GM18951 (cell line): ENCODE measurements at regions not wholly inside any gene's neighbourhood (a gene's known extent, or its start where the extent isn't known, plus 50 kb on each side); places are given as distances from the start of the nearest gene placed in this dataset.
"Not testable (repeated sequence)": the region's sequence is repeated elsewhere in the genome, so short reads cannot be mapped to it uniquely, and the experiment has no call there.

Source experiments
- POLR2A ChIP-seq: IDR thresholded peaks from 4 replicates; pipeline ENCODE4 v1.6.1; 2011; ENCODE audit warnings: mild to moderate bottlenecking; ENCODE audit not compliant: insufficient read length, insufficient read depth; ENCODE audit errors: extremely low read depth
- in situ Hi-C: fragments of 300-500 bp; cut with MboI; formaldehyde crosslinking; loops from one replicate; pipeline ENCODE4 v1.12.0; 2022; ENCODE audit warnings: low sequenced_read_pairs, mixed read lengths, inconsistent platforms; ENCODE audit not compliant: unreplicated experiment

DNA sequence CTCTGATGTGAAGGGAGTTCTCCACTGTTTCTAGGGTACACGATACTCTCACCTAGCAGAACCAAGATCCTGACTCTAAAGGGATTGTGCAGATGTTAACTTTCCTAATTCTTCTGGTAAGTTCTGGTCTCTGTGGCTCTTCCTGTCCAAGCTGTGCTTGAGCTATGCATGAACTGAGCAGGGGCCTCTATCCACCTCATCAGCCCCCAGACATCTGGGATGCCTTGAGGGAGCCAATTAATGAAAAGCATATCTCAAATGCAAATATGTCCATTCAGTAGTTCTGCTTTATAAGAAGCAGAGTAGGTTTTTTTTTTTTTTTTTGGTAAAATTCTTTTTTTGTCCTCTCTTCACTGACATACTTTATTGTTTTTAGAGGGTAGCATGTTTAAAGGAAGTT is 89.6 kb downstream of the POLR2M start:
- no peak for TF ChIP-seq POLR2A
- in situ Hi-C loops: no loop called here

DNA sequence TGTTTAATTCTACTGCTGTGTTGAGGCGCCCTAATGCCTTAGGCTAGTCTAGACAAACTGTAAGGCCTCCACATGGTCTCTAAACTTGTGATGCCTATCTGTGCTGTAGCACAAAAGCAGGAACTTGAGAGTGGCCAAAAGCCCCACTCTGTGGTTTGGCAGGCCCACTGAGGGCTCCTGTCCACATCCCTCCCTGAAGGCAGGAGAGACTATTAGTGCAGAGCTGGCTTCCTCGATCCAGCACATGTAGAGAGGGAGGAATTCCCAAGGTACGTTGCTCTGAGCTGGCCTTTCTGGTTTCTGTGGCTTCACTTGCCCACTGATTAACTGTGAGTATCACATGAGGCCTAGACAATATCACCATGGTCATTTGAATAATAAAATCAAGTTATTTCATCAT is 90.6 kb downstream of the POLR2M start:
- in situ Hi-C loops: no loop called here
- no peak for TF ChIP-seq POLR2A

DNA sequence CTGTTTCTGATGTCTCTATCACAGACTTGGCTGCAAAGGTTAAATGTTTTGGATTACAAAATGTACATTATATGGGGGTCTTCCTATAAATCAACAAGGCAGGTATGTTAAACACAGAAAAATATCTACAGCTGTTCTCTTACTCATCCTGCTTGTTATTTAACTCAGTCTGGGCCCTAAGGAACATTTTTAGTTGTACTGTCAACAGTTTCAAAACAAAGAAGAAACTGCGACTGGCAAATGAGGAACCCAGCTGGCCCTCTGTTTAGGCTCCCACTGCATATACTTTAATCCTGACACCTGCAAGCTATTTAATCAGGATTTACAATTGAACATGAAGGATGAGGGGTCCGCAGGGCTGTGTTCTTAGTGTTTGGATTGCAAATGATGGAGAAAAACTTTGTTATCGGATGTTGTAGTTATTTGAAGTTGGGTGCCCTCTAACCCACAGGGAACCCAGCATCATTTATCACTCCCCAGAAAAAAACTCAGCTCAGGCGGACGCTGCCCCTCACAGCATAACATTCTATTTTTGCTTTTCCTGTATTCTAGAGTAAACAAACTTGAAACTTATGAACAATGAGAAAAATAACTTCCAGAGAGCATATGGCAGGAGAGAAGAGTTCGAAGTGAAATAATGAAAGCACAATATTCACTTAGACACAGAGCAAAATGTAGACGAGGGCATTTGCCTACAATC is 91.2 kb downstream of the POLR2M start:
- in situ Hi-C loops: no loop called here
- no peak for TF ChIP-seq POLR2A

DNA sequence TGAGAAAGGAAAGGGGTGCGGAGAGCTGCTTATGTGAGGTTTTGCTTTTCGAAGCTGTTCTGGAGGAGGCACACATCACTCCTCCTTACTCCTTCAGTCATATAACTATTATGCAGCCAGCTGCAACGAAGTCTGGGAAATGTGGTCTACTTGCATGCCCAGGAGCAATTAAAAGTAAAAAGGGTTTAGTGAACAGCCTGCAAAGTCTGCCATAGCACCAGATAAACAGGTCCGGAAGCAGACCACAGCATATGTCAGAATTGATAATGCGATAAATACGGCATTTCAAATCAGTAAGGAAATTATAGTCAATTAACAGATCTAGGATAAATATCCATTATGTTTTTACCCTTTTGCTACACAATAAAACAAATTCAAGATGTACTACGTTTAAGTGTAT is 99.5 kb downstream of the POLR2M start:
- TF ChIP-seq POLR2A: no peak
- in situ Hi-C loops: no loop called here

DNA sequence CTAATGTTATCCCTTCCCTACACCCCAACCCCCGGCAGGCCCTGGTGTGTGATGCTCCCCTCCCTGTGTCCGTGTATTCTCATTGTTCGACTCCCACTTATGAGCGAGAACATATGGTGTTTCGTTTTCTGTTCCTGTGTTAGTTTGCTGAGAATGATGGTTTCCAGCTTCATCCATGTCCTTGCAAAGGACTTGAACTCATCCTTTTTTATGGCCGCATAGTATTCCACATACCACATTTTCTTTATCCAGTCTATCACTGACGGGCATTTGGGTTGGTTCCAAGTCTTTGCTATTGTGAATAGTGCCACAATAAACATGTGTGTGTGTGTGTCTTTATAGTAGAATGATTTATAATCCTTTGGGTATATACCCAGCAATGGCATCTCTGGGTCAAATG is 102.8 kb downstream of the POLR2M start:
- in situ Hi-C loops: not testable (repeated sequence)

DNA sequence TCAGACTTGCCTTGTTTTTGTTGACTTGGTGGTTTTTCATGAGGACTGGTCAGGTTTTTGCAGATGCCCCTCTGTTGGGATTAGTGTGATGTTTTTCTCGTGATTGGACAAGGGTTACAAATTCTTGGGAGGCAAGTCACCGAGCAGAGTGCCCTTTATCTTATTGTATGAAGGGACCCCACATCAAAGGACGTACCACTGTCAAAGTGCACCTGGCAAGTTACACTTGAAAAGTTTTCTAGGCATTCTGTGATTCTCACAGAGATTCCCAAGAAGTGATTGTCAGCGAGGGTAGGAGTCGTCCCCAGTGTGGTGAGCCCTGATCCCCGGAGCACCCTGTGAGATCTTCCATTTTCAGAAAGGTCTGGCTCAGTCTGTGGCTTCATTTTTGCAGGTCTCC is 110.1 kb downstream of the POLR2M start:
- no peak for TF ChIP-seq POLR2A
- in situ Hi-C loops: no loop called here

DNA sequence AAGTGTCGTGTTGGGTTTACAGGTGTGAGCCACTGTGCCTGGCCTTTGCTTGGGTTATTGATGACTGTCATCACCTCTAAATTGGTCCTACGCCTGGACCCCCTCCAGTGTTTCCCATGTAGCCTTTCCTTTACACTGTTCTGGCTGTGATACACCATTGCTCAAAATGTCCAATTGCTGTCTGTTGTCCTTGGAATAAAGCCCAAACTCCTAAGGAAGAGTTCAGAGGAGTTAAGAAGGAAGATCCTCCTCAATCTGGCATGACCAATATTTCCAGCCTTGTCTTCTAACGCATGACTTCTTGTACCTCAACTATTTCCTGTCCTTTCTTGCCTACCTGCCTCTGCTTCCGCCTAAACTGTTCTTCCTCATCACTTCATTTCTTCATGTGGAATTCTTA is 113.1 kb downstream of the POLR2M start:
- TF ChIP-seq POLR2A: no peak
- in situ Hi-C loops: no loop called here

DNA sequence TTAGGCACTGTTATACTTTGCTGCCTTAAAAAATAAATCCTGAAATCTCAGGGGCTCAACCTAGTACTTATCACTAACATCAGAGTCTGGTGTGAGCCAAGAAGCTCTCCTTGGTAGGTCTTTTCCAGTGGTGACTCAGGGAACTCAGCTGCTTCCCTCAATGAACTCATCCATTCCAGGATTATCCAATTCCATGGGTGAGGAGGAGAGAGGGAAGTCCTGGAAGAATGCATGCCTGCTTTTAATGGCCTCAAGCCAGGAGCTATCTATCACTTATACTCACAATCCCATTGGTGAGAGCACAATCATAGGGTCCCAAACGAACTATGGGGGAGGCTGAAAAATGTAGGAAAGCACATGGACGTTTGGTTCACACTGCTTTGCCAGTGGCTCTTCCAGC is 113.6 kb downstream of the POLR2M start:
- TF ChIP-seq POLR2A: no peak
- in situ Hi-C loops: no loop called here

DNA sequence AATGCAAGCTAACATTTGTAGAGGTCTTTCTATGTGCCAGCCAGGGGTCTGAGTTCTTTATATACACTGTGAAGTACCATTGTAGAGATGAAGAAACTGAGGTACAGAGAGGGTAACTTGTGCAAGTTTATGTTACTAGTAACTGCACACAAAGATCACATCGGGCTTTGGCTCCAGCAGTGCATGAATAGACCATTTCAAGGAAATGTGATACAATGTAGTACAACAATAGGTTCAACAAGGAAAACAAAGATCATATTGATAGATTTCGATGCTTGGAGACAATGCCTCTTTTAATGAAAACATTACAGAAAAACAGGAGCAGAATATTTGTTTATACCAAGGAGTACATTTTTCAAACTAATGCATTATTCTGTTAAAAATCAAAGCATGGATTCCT is 115.3 kb downstream of the POLR2M start:
- in situ Hi-C loops: no loop called here

DNA sequence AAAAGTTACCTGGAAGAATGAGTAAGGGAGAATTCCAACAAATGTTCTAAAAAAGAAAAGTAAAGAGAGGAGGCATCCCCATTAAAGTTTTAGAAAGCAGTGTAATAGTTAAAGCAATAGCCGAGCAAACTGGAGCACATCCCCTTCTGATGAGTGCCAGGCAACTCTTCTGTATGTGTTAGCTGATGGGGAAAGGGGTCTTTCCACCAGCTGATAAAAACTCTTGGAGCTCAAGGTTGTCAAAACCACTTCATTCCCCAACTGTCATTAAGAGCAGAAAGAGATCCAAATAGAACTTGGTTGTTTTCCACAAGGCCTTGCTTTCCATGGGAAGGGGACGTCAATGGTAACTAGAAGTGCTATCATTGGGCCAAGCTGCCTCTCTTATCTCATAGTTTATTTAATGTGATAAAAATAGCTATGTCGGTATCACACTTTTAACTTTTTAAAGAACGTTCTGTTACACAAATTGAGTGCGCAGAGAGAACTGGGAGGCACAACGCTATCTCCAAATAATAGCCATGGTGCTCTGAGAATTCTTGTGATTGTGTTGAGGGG is 116.9 kb downstream of the POLR2M start:
- no peak for TF ChIP-seq POLR2A
- in situ Hi-C loops: no loop called here

More for the DNA sequence above, 115.3 kb downstream of the POLR2M start:
- no peak for TF ChIP-seq POLR2A

DNA sequence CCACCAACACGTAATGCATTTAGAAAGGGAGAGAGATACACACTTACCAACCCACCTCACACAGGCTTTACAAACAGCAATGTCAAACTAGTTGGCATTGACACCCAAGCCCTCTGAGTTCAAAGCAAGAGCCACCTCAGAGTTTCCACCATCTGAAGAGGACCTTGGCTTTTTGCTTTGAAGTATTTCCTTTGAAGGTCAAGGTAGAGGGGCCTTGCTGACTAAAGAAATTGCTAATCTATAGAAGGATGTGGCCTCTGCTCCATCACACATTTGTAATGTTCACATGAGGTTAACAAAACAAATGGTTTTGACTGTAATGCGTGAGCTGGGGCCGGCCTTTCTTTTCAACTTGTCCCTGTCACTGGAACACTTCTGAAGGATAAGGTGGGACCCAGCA is 117.7 kb downstream of the POLR2M start:
- TF ChIP-seq POLR2A: no peak
- in situ Hi-C loops: no loop called here

DNA sequence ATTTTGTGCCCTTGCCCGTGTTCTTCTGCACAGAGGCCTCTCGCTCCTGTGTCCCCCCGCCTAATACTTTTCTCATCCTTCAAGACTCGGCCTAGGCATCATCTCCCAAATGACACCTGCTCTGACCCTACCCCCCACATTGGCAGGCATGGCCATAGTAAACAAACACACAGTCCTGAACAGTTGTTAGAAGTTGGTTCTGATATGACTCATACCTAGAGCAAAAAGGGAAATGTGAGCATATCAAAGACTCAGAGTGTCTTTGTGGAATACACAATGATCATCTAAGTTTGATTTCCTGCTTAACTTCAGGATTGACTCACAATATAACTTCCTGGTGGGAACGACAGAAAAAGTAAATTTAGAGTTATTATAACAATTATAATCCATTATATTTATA is 120.5 kb downstream of the POLR2M start:
- in situ Hi-C loops: no loop called here
- no peak for TF ChIP-seq POLR2A

DNA sequence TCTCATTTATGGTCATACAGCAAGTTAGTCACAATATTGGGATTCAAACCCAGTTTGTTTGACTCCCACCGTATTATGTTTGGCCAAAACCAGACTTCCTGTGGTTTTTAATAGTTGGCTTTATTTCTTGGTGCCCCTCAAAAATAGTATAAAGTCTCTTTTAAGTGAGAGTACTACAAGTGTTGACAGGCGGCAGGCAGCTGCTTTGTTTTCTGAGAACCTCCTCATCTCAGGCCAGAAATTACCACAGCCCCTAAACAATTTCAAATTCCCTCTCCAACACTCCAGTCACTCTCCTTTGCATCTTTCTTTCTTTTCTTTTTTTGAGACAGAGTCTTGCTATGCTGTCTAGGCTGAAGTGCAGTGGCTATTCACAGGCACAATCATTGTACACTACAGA is 121.5 kb downstream of the POLR2M start:
- no peak for TF ChIP-seq POLR2A
- in situ Hi-C loops: no loop called here

DNA sequence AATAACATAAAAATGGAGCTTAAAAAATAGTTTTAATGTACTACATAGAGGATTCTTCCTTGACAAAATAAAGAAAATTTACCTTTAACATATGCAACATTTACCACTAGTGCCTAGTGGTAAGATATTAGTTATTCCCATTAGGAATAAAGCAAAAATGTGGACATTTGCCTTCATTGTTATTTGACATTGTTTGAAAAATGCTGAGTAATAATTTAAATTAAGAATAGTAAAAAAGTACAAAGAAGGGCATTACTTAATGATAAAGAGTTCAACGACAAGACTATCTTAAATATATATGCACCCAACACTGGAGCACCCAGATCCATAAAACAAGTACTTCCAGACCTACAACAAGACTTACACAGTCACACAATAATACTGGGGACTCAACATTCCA is 125.7 kb downstream of the POLR2M start:
- in situ Hi-C loops: no loop called here
- no peak for TF ChIP-seq POLR2A

DNA sequence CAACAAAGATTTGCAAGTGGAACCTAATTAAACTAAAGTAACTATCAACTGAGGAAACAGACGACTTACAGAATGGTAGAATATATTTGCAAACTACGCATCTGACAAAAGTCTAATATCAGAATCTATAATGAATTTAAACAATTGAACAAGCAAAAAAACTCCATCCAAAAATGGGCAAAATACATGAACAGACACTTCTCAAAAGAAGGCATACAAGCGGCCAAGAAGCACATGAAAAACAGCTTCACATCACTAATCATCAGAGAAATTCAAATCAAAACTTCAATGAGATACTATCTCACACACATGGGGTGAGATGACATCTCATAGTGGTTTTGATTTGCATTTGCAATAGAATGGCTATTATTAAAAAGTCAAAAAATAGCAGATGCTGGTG is 128.6 kb downstream of the POLR2M start:
- TF ChIP-seq POLR2A: no peak
- in situ Hi-C loops: no loop called here
